SK-N-SH (cell line): ENCODE measurements at regions not wholly inside any gene's neighbourhood (a gene's known extent, or its start where the extent isn't known, plus 50 kb on each side); places are given as distances from the start of the nearest gene placed in this dataset.

Experiments used
- FOXM1 ChIP-seq: IDR thresholded peaks from 2 replicates; pipeline ENCODE4 v1.4.0; 2012; ENCODE audit warnings: low read depth, mild to moderate bottlenecking
- GABPA ChIP-seq: IDR thresholded peaks from 2 replicates; pipeline ENCODE4 v1.4.0; 2012; ENCODE audit warnings: low read depth, mild to moderate bottlenecking
- JUND ChIP-seq: IDR thresholded peaks from 2 replicates; pipeline ENCODE4 v1.4.0; 2012
- POLR2AphosphoS5 ChIP-seq: IDR thresholded peaks from 2 replicates; pipeline ENCODE4 v1.6.1; 2012; ENCODE audit warnings: low read depth, low read length
- RCOR1 ChIP-seq: fragments of 150-350 bp; IDR thresholded peaks from 2 replicates; pipeline ENCODE4 v1.6.1; 2017; ENCODE audit warnings: antibody characterized with exemption, low read length
- RFX5 ChIP-seq: IDR thresholded peaks from 2 replicates; pipeline ENCODE4 v1.6.1; 2012; ENCODE audit warnings: mild to moderate bottlenecking, improper control_type of control experiment, low read length
- TAF1 ChIP-seq: IDR thresholded peaks from 2 replicates; pipeline ENCODE4 v1.6.1; 2012; ENCODE audit warnings: low read depth, mild to moderate bottlenecking, low read length, moderate library complexity, borderline replicate concordance
- TF ChIP-seq, protein P1 (sequence below): IDR thresholded peaks from 2 replicates; pipeline ENCODE4 v1.6.1; 2012; ENCODE audit warnings: mild to moderate bottlenecking, low read depth, low read length, moderate library complexity
- TF ChIP-seq, protein P2 (sequence below): fragments of 200-600 bp; sonication (generic); IDR thresholded peaks from 2 replicates; pipeline ENCODE4 v1.6.1; 2017; ENCODE audit warnings: antibody characterized with exemption, mild to moderate bottlenecking, moderate library complexity
- TF ChIP-seq, protein P3 (sequence below): IDR thresholded peaks from 2 replicates; pipeline ENCODE4; 2012
- TF ChIP-seq, protein P4 (sequence below): IDR thresholded peaks from 2 replicates; pipeline ENCODE4 v1.4.0; 2012; ENCODE audit warnings: low read depth, borderline replicate concordance
- TF ChIP-seq, protein P5 (sequence below): IDR thresholded peaks from 2 replicates; pipeline ENCODE4 v1.4.0; 2012; ENCODE audit warnings: low read depth

DNA sequence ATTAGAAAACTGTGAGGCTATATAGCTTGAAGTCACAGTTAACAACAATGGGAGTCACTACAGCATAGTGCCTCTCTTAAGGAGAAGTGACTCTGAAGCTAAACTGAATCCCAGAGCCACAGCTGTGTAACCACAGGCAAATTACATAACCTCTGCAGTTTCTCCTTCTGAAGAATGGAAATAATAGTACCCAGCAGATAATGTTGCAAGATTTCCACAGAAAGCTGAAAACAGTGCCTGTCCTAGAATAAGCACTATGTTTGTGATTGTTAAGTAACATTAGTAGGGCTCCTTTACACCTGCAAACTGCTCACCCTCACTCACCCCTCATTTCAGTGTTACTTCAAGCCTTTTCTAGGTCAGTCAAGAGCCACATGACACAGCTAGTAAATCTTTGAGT lies 886.7 kb downstream of the PLA2G4A start:
- TF ChIP-seq, protein P1, sequence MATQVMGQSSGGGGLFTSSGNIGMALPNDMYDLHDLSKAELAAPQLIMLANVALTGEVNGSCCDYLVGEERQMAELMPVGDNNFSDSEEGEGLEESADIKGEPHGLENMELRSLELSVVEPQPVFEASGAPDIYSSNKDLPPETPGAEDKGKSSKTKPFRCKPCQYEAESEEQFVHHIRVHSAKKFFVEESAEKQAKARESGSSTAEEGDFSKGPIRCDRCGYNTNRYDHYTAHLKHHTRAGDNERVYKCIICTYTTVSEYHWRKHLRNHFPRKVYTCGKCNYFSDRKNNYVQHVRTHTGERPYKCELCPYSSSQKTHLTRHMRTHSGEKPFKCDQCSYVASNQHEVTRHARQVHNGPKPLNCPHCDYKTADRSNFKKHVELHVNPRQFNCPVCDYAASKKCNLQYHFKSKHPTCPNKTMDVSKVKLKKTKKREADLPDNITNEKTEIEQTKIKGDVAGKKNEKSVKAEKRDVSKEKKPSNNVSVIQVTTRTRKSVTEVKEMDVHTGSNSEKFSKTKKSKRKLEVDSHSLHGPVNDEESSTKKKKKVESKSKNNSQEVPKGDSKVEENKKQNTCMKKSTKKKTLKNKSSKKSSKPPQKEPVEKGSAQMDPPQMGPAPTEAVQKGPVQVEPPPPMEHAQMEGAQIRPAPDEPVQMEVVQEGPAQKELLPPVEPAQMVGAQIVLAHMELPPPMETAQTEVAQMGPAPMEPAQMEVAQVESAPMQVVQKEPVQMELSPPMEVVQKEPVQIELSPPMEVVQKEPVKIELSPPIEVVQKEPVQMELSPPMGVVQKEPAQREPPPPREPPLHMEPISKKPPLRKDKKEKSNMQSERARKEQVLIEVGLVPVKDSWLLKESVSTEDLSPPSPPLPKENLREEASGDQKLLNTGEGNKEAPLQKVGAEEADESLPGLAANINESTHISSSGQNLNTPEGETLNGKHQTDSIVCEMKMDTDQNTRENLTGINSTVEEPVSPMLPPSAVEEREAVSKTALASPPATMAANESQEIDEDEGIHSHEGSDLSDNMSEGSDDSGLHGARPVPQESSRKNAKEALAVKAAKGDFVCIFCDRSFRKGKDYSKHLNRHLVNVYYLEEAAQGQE, result no peak
- no peak for TF ChIP-seq GABPA
- TF ChIP-seq, protein P2, sequence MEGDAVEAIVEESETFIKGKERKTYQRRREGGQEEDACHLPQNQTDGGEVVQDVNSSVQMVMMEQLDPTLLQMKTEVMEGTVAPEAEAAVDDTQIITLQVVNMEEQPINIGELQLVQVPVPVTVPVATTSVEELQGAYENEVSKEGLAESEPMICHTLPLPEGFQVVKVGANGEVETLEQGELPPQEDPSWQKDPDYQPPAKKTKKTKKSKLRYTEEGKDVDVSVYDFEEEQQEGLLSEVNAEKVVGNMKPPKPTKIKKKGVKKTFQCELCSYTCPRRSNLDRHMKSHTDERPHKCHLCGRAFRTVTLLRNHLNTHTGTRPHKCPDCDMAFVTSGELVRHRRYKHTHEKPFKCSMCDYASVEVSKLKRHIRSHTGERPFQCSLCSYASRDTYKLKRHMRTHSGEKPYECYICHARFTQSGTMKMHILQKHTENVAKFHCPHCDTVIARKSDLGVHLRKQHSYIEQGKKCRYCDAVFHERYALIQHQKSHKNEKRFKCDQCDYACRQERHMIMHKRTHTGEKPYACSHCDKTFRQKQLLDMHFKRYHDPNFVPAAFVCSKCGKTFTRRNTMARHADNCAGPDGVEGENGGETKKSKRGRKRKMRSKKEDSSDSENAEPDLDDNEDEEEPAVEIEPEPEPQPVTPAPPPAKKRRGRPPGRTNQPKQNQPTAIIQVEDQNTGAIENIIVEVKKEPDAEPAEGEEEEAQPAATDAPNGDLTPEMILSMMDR, result no peak
- no peak for TF ChIP-seq FOXM1
- TF ChIP-seq, protein P3, sequence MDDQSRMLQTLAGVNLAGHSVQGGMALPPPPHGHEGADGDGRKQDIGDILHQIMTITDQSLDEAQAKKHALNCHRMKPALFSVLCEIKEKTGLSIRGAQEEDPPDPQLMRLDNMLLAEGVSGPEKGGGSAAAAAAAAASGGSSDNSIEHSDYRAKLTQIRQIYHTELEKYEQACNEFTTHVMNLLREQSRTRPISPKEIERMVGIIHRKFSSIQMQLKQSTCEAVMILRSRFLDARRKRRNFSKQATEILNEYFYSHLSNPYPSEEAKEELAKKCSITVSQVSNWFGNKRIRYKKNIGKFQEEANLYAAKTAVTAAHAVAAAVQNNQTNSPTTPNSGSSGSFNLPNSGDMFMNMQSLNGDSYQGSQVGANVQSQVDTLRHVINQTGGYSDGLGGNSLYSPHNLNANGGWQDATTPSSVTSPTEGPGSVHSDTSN, result no peak
- TF ChIP-seq, protein P4, sequence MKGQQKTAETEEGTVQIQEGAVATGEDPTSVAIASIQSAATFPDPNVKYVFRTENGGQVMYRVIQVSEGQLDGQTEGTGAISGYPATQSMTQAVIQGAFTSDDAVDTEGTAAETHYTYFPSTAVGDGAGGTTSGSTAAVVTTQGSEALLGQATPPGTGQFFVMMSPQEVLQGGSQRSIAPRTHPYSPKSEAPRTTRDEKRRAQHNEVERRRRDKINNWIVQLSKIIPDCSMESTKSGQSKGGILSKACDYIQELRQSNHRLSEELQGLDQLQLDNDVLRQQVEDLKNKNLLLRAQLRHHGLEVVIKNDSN, result no peak
- TF ChIP-seq RCOR1, result no peak
- TF ChIP-seq RFX5, result no peak
- TF ChIP-seq, protein P5, sequence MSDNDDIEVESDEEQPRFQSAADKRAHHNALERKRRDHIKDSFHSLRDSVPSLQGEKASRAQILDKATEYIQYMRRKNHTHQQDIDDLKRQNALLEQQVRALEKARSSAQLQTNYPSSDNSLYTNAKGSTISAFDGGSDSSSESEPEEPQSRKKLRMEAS, result no peak
- TF ChIP-seq POLR2AphosphoS5, result no peak
- no peak for TF ChIP-seq JUND
- TF ChIP-seq TAF1, result no peak
